ENCODE measurements at regions not wholly inside any gene's neighbourhood (a gene's known extent, or its start where the extent isn't known, plus 50 kb on each side); places are given as distances from the start of the nearest gene placed in this dataset.

DNA sequence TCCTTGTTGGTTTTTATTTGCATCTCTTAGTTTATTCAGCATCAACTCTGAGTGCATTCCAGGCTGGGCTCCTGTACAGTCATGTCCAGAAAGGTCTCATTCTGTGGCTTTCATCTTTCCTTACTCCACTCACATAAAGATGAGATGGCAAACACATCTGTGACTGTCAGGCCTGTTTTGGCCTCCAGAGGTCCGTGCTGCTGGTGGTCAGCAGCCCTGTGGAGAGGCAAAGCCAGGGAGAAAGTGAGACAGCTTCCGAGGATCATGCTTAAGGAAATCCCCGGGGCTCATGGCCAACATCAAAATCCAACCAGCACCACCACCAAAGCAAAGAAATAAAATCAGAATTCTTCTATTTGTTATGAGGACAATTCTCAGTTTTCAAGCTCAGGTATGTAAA is 96.1 kb upstream of the HIVEP3 start:
- TF ChIP-seq EZH2 (optimal IDR thresholded peaks at IDR 0.05; ENCODE audit: low read depth, low read length) = no peak
- TF ChIP-seq EZH2phosphoT487 (IDR thresholded peaks at IDR 0.05; ENCODE audit: low read length) = no peak
- TF ChIP-seq, protein P1, sequence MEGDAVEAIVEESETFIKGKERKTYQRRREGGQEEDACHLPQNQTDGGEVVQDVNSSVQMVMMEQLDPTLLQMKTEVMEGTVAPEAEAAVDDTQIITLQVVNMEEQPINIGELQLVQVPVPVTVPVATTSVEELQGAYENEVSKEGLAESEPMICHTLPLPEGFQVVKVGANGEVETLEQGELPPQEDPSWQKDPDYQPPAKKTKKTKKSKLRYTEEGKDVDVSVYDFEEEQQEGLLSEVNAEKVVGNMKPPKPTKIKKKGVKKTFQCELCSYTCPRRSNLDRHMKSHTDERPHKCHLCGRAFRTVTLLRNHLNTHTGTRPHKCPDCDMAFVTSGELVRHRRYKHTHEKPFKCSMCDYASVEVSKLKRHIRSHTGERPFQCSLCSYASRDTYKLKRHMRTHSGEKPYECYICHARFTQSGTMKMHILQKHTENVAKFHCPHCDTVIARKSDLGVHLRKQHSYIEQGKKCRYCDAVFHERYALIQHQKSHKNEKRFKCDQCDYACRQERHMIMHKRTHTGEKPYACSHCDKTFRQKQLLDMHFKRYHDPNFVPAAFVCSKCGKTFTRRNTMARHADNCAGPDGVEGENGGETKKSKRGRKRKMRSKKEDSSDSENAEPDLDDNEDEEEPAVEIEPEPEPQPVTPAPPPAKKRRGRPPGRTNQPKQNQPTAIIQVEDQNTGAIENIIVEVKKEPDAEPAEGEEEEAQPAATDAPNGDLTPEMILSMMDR (IDR thresholded peaks at IDR 0.05; ENCODE audit: low read length) = no peak
- Histone ChIP-seq H3K9me3 (replicated peaks; ENCODE audit: insufficient read depth, low read length) (no peaks in the 10 kb centered on the region), H3K27ac (ENCODE audit: low read length) (no peak overlapping the region), H3K4me1 (ENCODE audit: low read length) (no peaks in the 10 kb centered on the region), H2AFZ (ENCODE audit: low read length) (no peak overlapping the region), H4K20me1 (ENCODE audit: insufficient read depth, low read length) (no peaks in the 10 kb centered on the region), H3K9me2 (replicated peaks; ENCODE audit: insufficient read depth, low read length) (no peaks in the 10 kb centered on the region), H3K4me3 (ENCODE audit: low read length) (no peak overlapping the region), H3K9ac (ENCODE audit: low read length) (no peak overlapping the region), H3K4me2 (ENCODE audit: low read depth, low read length) (no peak overlapping the region), H3K36me3 (replicated peaks; ENCODE audit: insufficient read depth, low read length) (no peaks in the 10 kb centered on the region), H3K27me3 (replicated peaks; ENCODE audit: insufficient read depth, low read length) (no peaks in the 10 kb centered on the region), H3F3A (ENCODE audit: insufficient read depth, low read length) (no peaks in the 10 kb centered on the region), H3K79me2 (ENCODE audit: low read length) (no peaks in the 10 kb centered on the region)
- no peak for DNase-seq

DNA sequence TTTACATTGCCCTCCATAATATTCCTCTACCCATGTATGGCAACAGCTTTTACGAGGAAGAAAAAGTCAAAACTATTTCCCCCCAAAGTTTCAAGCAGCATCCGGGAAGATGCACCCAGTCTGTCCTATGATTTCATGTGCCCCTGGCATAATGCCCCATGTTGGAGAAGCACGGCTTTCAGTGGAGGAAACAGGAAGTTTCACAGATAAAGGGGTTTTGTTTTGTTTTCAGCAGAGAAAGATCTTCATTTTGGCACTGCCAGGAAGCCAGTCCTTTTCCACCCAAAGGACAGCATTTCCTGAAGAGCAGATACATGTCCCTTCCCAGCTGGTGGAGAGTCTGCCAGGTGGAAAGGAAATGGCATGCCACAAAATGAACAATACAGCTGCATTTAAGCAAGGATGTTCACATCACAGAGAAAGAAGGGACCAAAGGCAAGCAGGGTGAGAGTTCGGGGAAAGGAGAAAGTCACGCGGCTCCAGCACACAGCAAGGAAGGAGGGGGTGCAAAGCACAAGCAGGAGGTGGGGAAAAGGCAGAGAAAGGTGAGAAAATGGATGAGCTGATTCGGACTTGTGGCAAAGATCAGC is 95.3 kb upstream of the HIVEP3 start:
- no peaks in the 10 kb centered on the region for H4K20me1 ChIP-seq (ENCODE audit: insufficient read depth, low read length)
- no peaks in the 10 kb centered on the region for H3K27me3 ChIP-seq (replicated peaks; ENCODE audit: insufficient read depth, low read length)
- H3K4me3 ChIP-seq (ENCODE audit: low read length) = no peak overlapping the region
- H3K9ac ChIP-seq (ENCODE audit: low read length) = no peak overlapping the region
- H3K36me3 ChIP-seq (replicated peaks; ENCODE audit: insufficient read depth, low read length) = no peaks in the 10 kb centered on the region
- H3K4me2 ChIP-seq (ENCODE audit: low read depth, low read length) = no peak overlapping the region
- H3K79me2 ChIP-seq (ENCODE audit: low read length) = no peaks in the 10 kb centered on the region
- H3F3A ChIP-seq (ENCODE audit: insufficient read depth, low read length) = no peaks in the 10 kb centered on the region
- H3K4me1 ChIP-seq (ENCODE audit: low read length) = no peaks in the 10 kb centered on the region
- TF ChIP-seq EZH2 (optimal IDR thresholded peaks at IDR 0.05; ENCODE audit: low read depth, low read length) (no peak), EZH2phosphoT487 (IDR thresholded peaks at IDR 0.05; ENCODE audit: low read length) (no peak)
- TF ChIP-seq, protein P1 (IDR thresholded peaks at IDR 0.05; ENCODE audit: low read length) = no peak
- H3K27ac ChIP-seq (ENCODE audit: low read length) = no peak overlapping the region
- no peaks in the 10 kb centered on the region for H3K9me2 ChIP-seq (replicated peaks; ENCODE audit: insufficient read depth, low read length)
- no peaks in the 10 kb centered on the region for H3K9me3 ChIP-seq (replicated peaks; ENCODE audit: insufficient read depth, low read length)
- DNase-seq = no peak
- H2AFZ ChIP-seq (ENCODE audit: low read length) = no peak overlapping the region

DNA sequence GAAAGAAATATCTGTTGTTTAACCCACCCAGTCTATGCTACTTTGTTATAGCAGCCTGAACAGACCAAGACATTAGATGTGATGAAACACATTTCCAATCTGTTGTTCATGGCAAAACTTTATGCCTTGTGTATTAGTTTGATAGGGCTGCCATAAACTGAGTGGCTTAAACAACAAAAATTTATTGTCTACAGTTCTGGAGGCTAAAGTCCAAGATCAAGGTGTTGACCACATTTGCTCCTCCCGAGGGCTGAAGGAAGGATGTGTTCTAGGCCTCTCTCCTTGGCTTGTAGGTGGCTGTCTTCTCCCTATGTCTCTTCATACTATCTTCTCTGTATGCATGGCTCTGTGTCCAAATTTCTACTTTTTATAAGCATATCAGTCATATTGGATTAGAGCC is 94.1 kb upstream of the HIVEP3 start:
- no peak overlapping the region for H3K4me3 ChIP-seq (ENCODE audit: low read length)
- no peaks in the 10 kb centered on the region for H3K9me2 ChIP-seq (replicated peaks; ENCODE audit: insufficient read depth, low read length)
- TF ChIP-seq EZH2 (optimal IDR thresholded peaks at IDR 0.05; ENCODE audit: low read depth, low read length) = no peak
- TF ChIP-seq, protein P1 (IDR thresholded peaks at IDR 0.05; ENCODE audit: low read length) = no peak
- no peak for TF ChIP-seq EZH2phosphoT487 (IDR thresholded peaks at IDR 0.05; ENCODE audit: low read length)
- H4K20me1 ChIP-seq (ENCODE audit: insufficient read depth, low read length) = no peaks in the 10 kb centered on the region
- no peak overlapping the region for H2AFZ ChIP-seq (ENCODE audit: low read length)
- DNase-seq = no peak
- H3K4me2 ChIP-seq (ENCODE audit: low read depth, low read length) = no peak overlapping the region
- peaks cover 6% of the 10 kb centered on the region; the same call in 1 of the 2 replicates for H3K4me1 ChIP-seq (ENCODE audit: low read length)
- no peaks in the 10 kb centered on the region for H3K79me2 ChIP-seq (ENCODE audit: low read length)
- no peaks in the 10 kb centered on the region for H3K9me3 ChIP-seq (replicated peaks; ENCODE audit: insufficient read depth, low read length)
- no peaks in the 10 kb centered on the region for H3K27me3 ChIP-seq (replicated peaks; ENCODE audit: insufficient read depth, low read length)
- no peaks in the 10 kb centered on the region for H3K36me3 ChIP-seq (replicated peaks; ENCODE audit: insufficient read depth, low read length)
- no peaks in the 10 kb centered on the region for H3F3A ChIP-seq (ENCODE audit: insufficient read depth, low read length)
- H3K27ac ChIP-seq (ENCODE audit: low read length) = no peak overlapping the region
- H3K9ac ChIP-seq (ENCODE audit: low read length) = no peak overlapping the region

Data from MM.1S (cell line).